Bronchial epithelial cell (primary cell): ENCODE measurements at regions not wholly inside any gene's neighbourhood (a gene's known extent, or its start where the extent isn't known, plus 50 kb on each side); places are given as distances from the start of the nearest gene placed in this dataset.

ENCODE experiments used
- DNase-seq: peaks from one replicate; pipeline ENCODE4 v3.0.0-alpha.2; 2010; ENCODE audit warnings: low read depth
- FAIRE-seq: peaks from 2 replicates; lab custom pipeline; 2011; peaks lifted over from hg19 to GRCh38; lab: Jason Lieb, UNC
- H3K27me3 ChIP-seq: 2 replicates; pipeline ENCODE4 v1.5.1; 2011; ENCODE audit warnings: low read length; ENCODE audit not compliant: control insufficient read depth, insufficient read depth
- H3K36me3 ChIP-seq: 2 replicates; pipeline ENCODE4 v1.5.1; 2011; ENCODE audit warnings: low read length; ENCODE audit not compliant: control insufficient read depth, insufficient read depth
- H3K4me3 ChIP-seq: 2 replicates; pipeline ENCODE4 v1.5.1; 2011; ENCODE audit warnings: mild to moderate bottlenecking, low read depth, low read length, control low read depth
- CTCF ChIP-seq: IDR thresholded peaks from 2 replicates; pipeline ENCODE4 v1.5.1; 2011; ENCODE audit warnings: mild to moderate bottlenecking, moderate library complexity, low read length, control low read depth, inconsistent platforms; ENCODE audit not compliant: insufficient read depth, severe bottlenecking

DNA sequence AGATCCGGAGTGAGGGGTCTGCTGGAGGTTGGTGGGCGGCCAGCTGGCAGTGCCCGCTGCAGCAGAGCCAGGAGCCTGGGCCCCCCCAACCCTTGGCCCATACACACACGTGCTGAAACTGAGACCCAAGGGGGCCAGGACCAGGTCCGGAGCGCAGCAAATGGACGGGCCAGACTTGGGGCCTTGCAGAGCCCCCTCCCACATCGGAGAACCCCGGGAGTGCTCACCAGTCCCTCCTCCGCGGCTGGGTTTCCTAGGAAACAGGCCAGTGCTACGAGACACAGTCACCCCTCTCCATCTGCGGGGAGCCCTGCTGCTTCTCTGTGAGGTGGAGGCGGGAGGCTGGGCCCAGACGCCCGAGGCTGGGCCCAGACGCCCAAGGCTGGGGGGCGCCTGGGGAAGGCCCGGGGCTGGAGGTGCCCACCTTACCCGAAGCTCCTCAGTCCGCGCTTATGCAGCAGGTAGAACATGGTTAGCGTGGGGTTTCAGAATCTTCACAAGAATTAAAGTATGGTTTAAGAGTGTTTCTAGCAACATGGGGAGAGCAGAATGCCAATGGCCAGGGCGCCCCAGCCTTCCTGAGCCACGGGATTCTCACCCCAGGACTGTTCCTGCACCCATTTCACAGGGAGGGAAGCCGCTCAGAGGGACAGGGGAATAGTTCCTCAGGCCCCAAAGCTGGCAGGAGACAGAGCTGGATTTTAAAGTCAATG is 135.0 kb upstream of the PRR20G start:
- DNase-seq (no peak), FAIRE-seq (no peak)
- TF ChIP-seq CTCF, result no peak
- Histone ChIP-seq H3K36me3 (no peaks in the 10 kb centered on the region), H3K4me3 (no peak overlapping the region), H3K27me3 (peaks cover 35% of the 10 kb centered on the region)

DNA sequence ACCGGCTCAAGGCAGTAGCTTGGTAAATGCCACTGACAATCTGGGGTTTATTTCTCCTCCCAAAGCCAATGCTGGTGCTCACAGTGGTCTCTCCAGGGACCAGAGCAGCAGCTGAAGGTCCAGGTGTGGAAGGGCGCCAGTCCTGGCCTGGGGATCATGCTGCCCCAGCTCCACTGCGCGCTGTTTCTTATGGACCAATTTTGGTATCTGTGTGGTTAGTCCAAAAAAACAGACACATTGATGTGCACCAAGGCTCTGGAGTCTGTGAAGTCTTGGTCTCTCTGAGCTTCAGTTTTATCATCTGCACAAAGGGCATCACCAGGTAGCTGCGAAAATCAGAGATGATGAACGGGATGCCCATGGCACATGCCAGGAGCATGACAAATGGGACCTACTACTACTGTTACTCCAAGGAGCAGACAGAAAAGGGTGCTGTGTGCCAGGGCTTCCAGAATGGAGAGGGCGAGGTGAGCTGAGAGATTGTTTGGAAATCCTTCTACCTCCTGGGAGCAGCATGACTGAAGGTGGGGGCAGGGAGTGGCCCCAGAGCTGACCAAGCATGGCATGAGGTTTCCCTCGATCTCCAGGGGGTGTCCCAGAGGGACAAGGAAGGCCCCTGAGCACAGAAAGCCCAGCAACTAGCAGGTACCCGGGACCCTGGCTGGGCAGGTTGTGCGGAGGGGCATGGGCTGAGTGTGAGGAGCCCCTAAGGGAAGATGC is 134.3 kb upstream of the PRR20G start:
- TF ChIP-seq CTCF, result no peak
- FAIRE-seq (no peak), DNase-seq (no peak)
- H3K27me3 ChIP-seq, result peaks cover 31% of the 10 kb centered on the region
- no peak overlapping the region for H3K4me3 ChIP-seq
- no peaks in the 10 kb centered on the region for H3K36me3 ChIP-seq

- FAIRE-seq, result no peak
- DNase-seq, result no peak
- TF ChIP-seq CTCF, result no peak
- H3K4me3 ChIP-seq, result no peak overlapping the region
- no peaks in the 10 kb centered on the region for H3K36me3 ChIP-seq
- peaks cover 28% of the 10 kb centered on the region for H3K27me3 ChIP-seq
These were observed 133.0 kb upstream of the PRR20G start for GRCh38 chr3:127420829-127421228.

GRCh38 chr3:127419641-127420553 is 132.1 kb upstream of the PRR20G start:
- TF ChIP-seq CTCF, result no peak
- Histone ChIP-seq H3K27me3 (peaks cover 24% of the 10 kb centered on the region), H3K4me3 (no peak overlapping the region), H3K36me3 (no peaks in the 10 kb centered on the region)
- FAIRE-seq, result no peak
- DNase-seq, result no peak

- DNase-seq, result no peak
- Histone ChIP-seq H3K27me3 (peaks cover 23% of the 10 kb centered on the region), H3K36me3 (no peaks in the 10 kb centered on the region), H3K4me3 (no peak overlapping the region)
- TF ChIP-seq CTCF, result no peak
- no peak for FAIRE-seq
These were observed 131.3 kb upstream of the PRR20G start for GRCh38 chr3:127419182-127419581.
